OCI-LY1 (cell line): ENCODE measurements at regions not wholly inside any gene's neighbourhood (a gene's known extent, or its start where the extent isn't known, plus 50 kb on each side); places are given as distances from the start of the nearest gene placed in this dataset.

Experiments
- EZH2 ChIP-seq: fragments of 200-600 bp; sonication (generic), shearing (Covaris generic); IDR thresholded peaks from 2 replicates; pipeline ENCODE4 v1.8.0; 2017; ENCODE audit warnings: borderline replicate concordance, mixed run types, mild to moderate bottlenecking, antibody characterized with exemption, low read length, moderate library complexity, mixed read lengths
- TF ChIP-seq, protein P1 (sequence below): fragments of 200-600 bp; sonication (generic), shearing (Covaris generic); IDR thresholded peaks from 2 replicates; pipeline ENCODE4 v1.5.1; 2017; ENCODE audit warnings: mild to moderate bottlenecking, antibody characterized with exemption, low read length, moderate library complexity, mixed read lengths

DNA sequence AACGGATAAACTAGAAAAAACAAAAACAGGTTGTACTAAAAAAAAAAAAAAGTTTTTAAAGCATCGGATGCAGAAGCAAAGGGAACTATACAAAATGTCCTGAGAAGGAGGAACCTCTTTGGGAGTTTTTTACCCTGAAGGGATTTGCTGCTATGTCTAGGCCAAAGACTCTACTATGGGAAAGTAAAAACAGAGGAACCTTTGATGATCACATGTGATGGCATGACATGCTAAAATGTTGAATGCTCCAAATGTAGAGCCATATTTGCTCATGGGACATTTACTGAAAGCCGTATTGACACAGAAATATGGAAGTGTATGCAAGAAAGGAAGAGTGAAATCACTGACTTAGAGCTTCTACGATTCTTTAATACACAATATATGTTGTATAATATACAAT lies 992.0 kb upstream of the ZEB2 start:
- TF ChIP-seq, protein P1, sequence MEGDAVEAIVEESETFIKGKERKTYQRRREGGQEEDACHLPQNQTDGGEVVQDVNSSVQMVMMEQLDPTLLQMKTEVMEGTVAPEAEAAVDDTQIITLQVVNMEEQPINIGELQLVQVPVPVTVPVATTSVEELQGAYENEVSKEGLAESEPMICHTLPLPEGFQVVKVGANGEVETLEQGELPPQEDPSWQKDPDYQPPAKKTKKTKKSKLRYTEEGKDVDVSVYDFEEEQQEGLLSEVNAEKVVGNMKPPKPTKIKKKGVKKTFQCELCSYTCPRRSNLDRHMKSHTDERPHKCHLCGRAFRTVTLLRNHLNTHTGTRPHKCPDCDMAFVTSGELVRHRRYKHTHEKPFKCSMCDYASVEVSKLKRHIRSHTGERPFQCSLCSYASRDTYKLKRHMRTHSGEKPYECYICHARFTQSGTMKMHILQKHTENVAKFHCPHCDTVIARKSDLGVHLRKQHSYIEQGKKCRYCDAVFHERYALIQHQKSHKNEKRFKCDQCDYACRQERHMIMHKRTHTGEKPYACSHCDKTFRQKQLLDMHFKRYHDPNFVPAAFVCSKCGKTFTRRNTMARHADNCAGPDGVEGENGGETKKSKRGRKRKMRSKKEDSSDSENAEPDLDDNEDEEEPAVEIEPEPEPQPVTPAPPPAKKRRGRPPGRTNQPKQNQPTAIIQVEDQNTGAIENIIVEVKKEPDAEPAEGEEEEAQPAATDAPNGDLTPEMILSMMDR = no peak
- no peak for TF ChIP-seq EZH2
